Retinal pigment epithelial cell (primary cell): ENCODE measurements at regions not wholly inside any gene's neighbourhood (a gene's known extent, or its start where the extent isn't known, plus 50 kb on each side); places are given as distances from the start of the nearest gene placed in this dataset.
"Not testable (repeated sequence)": the region's sequence is repeated elsewhere in the genome, so short reads cannot be mapped to it uniquely, and the experiment has no call there.

ENCODE experiments used
- DNase-seq: peaks from one replicate; pipeline ENCODE4 v3.0.0-alpha.2; 2010; ENCODE audit warnings: low read depth
- H3K4me3 ChIP-seq: 2 replicates; pipeline ENCODE4 v1.5.1; 2011; ENCODE audit warnings: mild to moderate bottlenecking, low read length, control low read depth, moderate library complexity
- TF ChIP-seq, protein P1 (sequence below): conservative IDR thresholded peaks from 2 replicates; pipeline ENCODE4 v1.5.1; 2011; ENCODE audit warnings: low read depth, low read length, control low read depth, inconsistent platforms

- no peak overlapping the region for H3K4me3 ChIP-seq
- DNase-seq = no peak
- TF ChIP-seq, protein P1, sequence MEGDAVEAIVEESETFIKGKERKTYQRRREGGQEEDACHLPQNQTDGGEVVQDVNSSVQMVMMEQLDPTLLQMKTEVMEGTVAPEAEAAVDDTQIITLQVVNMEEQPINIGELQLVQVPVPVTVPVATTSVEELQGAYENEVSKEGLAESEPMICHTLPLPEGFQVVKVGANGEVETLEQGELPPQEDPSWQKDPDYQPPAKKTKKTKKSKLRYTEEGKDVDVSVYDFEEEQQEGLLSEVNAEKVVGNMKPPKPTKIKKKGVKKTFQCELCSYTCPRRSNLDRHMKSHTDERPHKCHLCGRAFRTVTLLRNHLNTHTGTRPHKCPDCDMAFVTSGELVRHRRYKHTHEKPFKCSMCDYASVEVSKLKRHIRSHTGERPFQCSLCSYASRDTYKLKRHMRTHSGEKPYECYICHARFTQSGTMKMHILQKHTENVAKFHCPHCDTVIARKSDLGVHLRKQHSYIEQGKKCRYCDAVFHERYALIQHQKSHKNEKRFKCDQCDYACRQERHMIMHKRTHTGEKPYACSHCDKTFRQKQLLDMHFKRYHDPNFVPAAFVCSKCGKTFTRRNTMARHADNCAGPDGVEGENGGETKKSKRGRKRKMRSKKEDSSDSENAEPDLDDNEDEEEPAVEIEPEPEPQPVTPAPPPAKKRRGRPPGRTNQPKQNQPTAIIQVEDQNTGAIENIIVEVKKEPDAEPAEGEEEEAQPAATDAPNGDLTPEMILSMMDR = no peak
Measured at GRCh38 chr6:6091608-6092002, 84.9 kb upstream of the NRN1 start.

DNA sequence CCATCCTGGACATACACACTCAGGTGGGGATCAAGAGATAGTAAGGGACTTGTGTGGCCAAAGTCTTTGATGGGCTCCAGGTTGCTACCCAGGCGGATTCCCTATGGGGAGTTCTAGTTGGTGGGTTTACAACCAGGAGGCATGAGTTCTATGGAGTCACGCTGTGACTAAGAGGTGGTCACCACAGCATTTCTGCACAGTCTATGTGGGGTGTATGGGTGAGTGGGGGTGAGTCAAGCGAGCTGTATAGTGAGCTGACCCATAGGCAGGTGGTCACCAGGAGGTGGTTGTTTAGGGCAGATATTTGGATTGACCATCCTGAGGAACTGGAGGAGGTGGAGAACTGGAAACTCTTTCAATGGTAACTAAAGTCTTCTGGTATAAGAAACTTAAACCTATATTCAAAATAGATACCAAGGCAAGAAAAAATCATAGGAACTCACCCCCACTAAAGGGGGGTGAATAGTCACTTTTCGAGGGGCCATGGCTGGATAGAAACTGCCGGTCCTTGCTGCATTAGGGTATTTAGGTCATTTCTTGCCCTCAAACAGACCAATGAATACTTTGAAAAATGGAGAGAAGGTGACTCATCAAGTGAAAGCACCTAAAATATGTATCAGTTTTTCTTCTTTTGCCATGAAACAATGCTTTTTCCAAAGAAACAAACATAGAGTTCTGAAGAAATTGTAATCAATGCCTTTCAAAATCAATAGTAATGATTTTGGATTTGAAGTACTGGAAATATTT lies 84.3 kb upstream of the NRN1 start:
- TF ChIP-seq, protein P1 = no peak
- no peak for DNase-seq
- H3K4me3 ChIP-seq = no peak overlapping the region

GRCh38 chr6:6085928-6086668 lies 79.4 kb upstream of the NRN1 start:
- no peak overlapping the region for H3K4me3 ChIP-seq
- no peak for DNase-seq
- TF ChIP-seq, protein P1 = no peak

DNA sequence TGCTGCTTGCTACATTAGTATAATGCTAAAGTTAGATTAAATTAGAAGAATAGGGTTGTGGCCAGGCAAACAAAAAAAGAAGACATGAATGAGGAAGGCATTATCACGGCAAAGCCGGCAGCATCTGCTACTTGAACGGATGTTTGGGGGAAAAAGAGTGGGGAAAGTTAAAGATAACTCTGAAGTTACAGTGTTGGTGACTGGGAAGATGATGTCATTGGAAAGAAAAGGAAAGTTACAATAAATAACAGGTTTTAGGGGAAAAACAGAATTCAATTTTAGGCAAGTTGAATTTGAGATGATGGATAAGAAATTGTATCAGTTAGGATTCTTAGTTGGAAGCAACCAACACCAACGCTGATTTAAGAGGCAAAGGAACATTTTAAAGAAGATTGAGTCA lies 74.2 kb upstream of the NRN1 start:
- H3K4me3 ChIP-seq = no peak overlapping the region
- no peak for DNase-seq
- TF ChIP-seq, protein P1 = no peak

DNA sequence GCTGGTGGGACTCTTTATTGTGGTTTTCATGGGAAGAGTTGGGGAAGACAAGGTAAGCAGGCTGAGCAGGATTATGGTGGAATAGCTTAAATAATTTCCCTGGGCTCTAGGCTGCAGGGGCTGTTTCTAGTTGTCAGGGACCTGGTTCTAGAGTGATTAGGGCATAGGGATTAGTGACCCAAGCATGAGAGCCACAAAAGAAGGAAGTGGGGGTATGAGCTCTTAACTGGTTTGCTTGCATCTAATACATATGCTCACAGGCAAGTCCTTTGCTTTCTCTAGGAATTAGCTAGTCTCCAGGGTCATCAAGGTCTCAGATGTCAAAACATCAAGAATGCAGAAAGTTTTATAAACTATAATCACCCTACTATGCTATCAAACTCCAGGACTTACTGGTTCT lies 67.5 kb upstream of the NRN1 start:
- TF ChIP-seq, protein P1 = no peak
- H3K4me3 ChIP-seq = no peak overlapping the region
- no peak for DNase-seq

GRCh38 chr6:6068157-6068556 lies 61.4 kb upstream of the NRN1 start:
- H3K4me3 ChIP-seq, DNase-seq: not testable (repeated sequence)

- no peak overlapping the region for H3K4me3 ChIP-seq
- TF ChIP-seq, protein P1 = no peak
- DNase-seq = no peak
Measured at GRCh38 chr6:6058054-6058444, 51.3 kb upstream of the NRN1 start.
